ENCODE measurements at regions not wholly inside any gene's neighbourhood (a gene's known extent, or its start where the extent isn't known, plus 50 kb on each side); places are given as distances from the start of the nearest gene placed in this dataset.

DNA sequence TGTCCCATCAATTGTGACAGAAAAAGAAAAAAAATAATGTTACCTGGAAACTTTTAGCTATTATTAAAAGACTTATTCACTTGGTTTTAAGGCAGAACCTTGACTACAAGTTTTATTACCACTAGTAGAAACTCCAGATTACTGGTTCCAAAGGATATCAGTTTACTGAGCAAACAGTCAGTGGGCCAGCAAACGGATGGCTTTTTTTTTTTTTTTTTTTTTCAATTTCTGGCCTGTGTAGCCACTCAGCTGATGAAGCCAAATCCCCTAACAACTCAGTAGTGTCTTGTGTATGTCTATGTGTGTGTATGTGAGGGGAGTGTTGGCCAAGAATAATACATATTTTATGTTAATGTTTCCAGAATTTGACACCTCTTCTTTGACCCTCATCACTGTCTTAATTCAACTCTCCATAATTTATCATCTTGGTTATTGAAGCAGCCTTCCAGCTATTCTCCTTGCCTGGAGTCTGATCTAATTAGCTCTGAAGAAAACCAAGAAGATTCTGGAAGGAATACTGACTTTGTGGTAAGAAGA lies 724.9 kb downstream of the NSUN3 start:
- TF ChIP-seq, protein P1, sequence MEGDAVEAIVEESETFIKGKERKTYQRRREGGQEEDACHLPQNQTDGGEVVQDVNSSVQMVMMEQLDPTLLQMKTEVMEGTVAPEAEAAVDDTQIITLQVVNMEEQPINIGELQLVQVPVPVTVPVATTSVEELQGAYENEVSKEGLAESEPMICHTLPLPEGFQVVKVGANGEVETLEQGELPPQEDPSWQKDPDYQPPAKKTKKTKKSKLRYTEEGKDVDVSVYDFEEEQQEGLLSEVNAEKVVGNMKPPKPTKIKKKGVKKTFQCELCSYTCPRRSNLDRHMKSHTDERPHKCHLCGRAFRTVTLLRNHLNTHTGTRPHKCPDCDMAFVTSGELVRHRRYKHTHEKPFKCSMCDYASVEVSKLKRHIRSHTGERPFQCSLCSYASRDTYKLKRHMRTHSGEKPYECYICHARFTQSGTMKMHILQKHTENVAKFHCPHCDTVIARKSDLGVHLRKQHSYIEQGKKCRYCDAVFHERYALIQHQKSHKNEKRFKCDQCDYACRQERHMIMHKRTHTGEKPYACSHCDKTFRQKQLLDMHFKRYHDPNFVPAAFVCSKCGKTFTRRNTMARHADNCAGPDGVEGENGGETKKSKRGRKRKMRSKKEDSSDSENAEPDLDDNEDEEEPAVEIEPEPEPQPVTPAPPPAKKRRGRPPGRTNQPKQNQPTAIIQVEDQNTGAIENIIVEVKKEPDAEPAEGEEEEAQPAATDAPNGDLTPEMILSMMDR (IDR thresholded peaks at IDR 0.05): no peak
- no peaks in the 10 kb centered on the region for H3K27me3 Mint-ChIP-seq (ENCODE audit: low read depth in 3 of 3)
- H3K27ac Mint-ChIP-seq: no peak overlapping the region
- no CpG with 5 or more reads among the region's 1 CpG for WGBS (ENCODE audit: insufficient coverage)
- no peaks in the 10 kb centered on the region for H3K27me3 ChIP-seq (ENCODE audit: control insufficient read depth in 2 of 2, insufficient read depth in 2 of 2, low read length in 2 of 2)
- no peak overlapping the region for H3K27ac ChIP-seq (ENCODE audit: low read depth in 1 of 2, low read length in 2 of 2)
- intact Hi-C loops (cut with micrococcal nuclease): no loop called here
- H3K9ac ChIP-seq (ENCODE audit: insufficient read depth, low read length, poor library complexity, severe bottlenecking): no peak overlapping the region
- no peaks in the 10 kb centered on the region for H4K20me1 ChIP-seq (ENCODE audit: insufficient read depth, low read length)
- no peaks in the 10 kb centered on the region for H3K4me1 Mint-ChIP-seq
- no peak overlapping the region for H2AFZ ChIP-seq (ENCODE audit: insufficient read depth, low read depth, low read length, poor library complexity, severe bottlenecking)
- peaks cover 0 to 1% (median 0%) of the 10 kb centered on the region in 7 donors for H3K9me3 Mint-ChIP-seq
- H3K4me2 ChIP-seq (replicated peaks; ENCODE audit: extremely low read depth, low read length, poor library complexity, severe bottlenecking): no peak overlapping the region
- no peaks in the 10 kb centered on the region for H3K36me3 Mint-ChIP-seq
- no peak for DNase-seq
- H3K4me3 ChIP-seq (replicated peaks in 1 of 3; ENCODE audit: low read depth in 2 of 3, low read length in 3 of 3): no peak overlapping the region
- no peak overlapping the region for H3K4me3 Mint-ChIP-seq
- H3K36me3 ChIP-seq (replicated peaks in 1 of 2; ENCODE audit: control insufficient read depth in 1 of 2, insufficient read depth in 2 of 2, low read length in 2 of 2): no peaks in the 10 kb centered on the region
- no peaks in the 10 kb centered on the region for H3K4me1 ChIP-seq (ENCODE audit: control insufficient read depth in 1 of 2, insufficient read depth in 2 of 2, low read length in 2 of 2)
- H3K9me3 ChIP-seq (replicated peaks in 1 of 2; ENCODE audit: control insufficient read depth in 1 of 2, insufficient read depth in 1 of 2, low read length in 2 of 2): no peaks in the 10 kb centered on the region
- no peaks in the 10 kb centered on the region for H3K79me2 ChIP-seq (ENCODE audit: insufficient read depth, low read length)

DNA sequence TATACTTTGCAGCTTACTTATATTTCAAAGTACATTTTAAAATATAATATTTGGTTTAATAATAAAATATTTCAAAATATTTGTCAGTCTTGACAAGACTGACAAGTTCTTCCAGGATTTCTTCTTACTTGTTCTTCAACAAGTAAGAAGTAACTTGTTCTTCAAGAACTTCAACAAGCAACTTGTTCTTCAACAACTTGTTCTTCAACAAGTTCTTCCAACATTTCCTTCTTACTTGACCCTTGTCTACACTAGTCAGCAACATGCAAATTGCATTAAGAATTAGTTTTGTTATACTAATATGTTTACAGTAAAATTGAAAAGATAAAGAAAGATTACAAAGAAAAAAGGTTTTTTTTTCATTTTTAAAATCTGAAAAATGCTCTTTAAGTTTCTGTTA lies 731.7 kb downstream of the NSUN3 start:
- no peaks in the 10 kb centered on the region for H3K36me3 Mint-ChIP-seq
- H3K4me1 ChIP-seq (ENCODE audit: control insufficient read depth in 1 of 2, insufficient read depth in 2 of 2, low read length in 2 of 2): no peaks in the 10 kb centered on the region
- no peak overlapping the region for H3K27ac Mint-ChIP-seq
- H3K36me3 ChIP-seq (replicated peaks in 1 of 2; ENCODE audit: control insufficient read depth in 1 of 2, insufficient read depth in 2 of 2, low read length in 2 of 2): no peaks in the 10 kb centered on the region
- intact Hi-C loops (cut with micrococcal nuclease): no loop called here
- TF ChIP-seq, protein P1 (IDR thresholded peaks at IDR 0.05): no peak
- no peaks in the 10 kb centered on the region for H4K20me1 ChIP-seq (ENCODE audit: insufficient read depth, low read length)
- peaks cover 0 to 6% (median 4%) of the 10 kb centered on the region in 7 donors for H3K9me3 Mint-ChIP-seq
- H3K79me2 ChIP-seq (ENCODE audit: insufficient read depth, low read length): no peaks in the 10 kb centered on the region
- no peaks in the 10 kb centered on the region for H3K4me1 Mint-ChIP-seq
- H3K27me3 ChIP-seq (ENCODE audit: control insufficient read depth in 2 of 2, insufficient read depth in 2 of 2, low read length in 2 of 2): no peaks in the 10 kb centered on the region
- H3K27me3 Mint-ChIP-seq (ENCODE audit: low read depth in 3 of 3): no peaks in the 10 kb centered on the region
- H2AFZ ChIP-seq (ENCODE audit: insufficient read depth, low read depth, low read length, poor library complexity, severe bottlenecking): no peak overlapping the region
- no peak overlapping the region for H3K4me2 ChIP-seq (replicated peaks; ENCODE audit: extremely low read depth, low read length, poor library complexity, severe bottlenecking)
- H3K9me3 ChIP-seq (replicated peaks in 1 of 2; ENCODE audit: control insufficient read depth in 1 of 2, insufficient read depth in 1 of 2, low read length in 2 of 2): peaks cover 0 to 4% of the 10 kb centered on the region in 2 donors
- DNase-seq: no peak
- H3K4me3 Mint-ChIP-seq: no peak overlapping the region
- H3K27ac ChIP-seq (ENCODE audit: low read depth in 1 of 2, low read length in 2 of 2): no peak overlapping the region
- H3K4me3 ChIP-seq (replicated peaks in 1 of 3; ENCODE audit: low read depth in 2 of 3, low read length in 3 of 3): no peak overlapping the region
- no peak overlapping the region for H3K9ac ChIP-seq (ENCODE audit: insufficient read depth, low read length, poor library complexity, severe bottlenecking)

All from CD14-positive monocyte (primary cell).